Anterior cingulate cortex (tissue), 58 donors: ENCODE measurements at regions not wholly inside any gene's neighbourhood (a gene's known extent, or its start where the extent isn't known, plus 50 kb on each side); places are given as distances from the start of the nearest gene placed in this dataset.
"Not testable (repeated sequence)": the region's sequence is repeated elsewhere in the genome, so short reads cannot be mapped to it uniquely, and the experiment has no call there.

Experiments
- DNase-seq, 58 donors: peaks; one replicate each; lab custom pipeline; 2025; lab: John Stamatoyannopoulos, UW

DNA sequence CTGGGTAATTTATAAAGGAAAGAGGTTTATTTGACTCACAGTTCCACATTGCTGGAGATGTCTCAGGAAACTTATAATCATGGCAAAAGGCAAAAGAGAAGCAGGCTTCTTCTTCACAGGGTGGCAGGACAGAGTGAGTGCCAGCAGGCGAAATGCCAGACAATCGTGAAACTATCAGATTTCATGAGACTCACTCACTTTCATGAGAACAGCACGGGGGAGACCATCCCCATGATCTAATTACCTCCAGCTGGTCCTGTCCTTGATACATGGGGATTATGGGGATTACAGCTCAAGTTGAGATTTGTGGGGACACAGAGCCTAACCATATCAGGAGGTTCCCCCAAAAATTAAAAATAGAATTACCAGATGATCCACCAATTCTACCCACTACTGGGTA is 675.5 kb upstream of the SLC8A1 start:
- no peak for DNase-seq

DNA sequence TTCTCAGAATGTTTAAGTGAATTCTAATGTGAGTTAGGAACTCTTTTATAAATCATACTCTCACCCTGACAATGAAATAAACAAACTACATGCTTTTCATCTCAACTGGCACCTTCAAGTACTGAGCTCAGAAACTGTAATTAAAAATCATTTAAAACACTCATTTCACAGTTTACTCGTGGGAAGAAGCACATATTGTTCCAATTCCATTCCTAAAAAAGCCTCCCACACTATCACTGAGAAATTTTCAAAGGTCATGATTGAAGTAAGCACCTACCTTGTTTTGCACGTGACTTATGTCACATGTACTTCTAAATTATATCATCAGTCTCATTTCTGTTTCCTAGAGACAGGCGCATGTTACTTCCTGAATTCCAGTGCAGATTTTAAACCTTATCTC is 678.1 kb upstream of the SLC8A1 start:
- no peak for DNase-seq

DNA sequence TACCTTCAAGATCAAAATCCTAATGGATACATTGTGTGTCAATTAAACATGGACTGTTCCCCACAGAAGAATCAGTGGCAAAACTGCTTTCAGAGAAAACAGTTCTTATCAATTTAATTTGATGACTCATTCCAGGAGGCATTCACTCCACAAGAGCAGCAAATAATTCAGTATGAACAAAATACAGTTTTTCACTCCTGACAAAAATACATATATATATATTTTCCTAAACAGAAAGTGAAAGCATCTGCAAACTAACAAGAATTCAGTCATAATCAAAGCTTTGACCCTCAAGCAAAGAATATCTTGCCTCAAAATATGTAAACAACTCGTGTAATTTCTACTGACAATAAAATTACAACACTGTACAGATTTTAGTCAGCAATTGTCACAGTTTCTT is 685.1 kb upstream of the SLC8A1 start:
- DNase-seq = no peak

DNA sequence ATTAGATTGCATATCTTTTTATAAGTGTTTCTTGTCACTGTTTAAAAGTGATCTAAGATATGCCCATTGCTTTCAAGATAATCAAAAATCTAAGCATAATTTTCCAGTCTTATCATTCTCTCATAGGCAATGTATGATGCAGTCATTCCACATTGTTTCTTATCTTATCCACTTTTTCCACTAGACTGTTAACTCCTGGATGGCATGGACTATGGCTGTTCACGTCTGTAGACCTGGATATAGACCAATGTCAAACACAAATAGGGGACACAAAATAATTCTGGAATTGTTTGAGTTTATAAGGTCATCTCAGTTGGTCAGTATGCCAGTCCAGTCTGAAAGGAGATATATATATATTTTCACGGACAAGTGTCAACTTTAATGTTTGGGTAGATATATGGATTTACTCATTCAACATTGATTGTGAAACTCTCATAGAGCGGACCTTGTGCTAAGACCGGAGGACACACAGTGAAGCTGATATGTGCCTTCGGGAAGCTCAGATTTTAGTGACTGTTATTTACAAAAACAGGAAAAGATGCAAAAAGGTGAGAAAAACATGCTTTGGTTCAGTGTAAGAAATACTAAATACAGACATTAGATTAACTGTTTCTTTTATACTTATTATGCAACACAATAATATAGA is 689.4 kb upstream of the SLC8A1 start:
- no peak for DNase-seq

DNA sequence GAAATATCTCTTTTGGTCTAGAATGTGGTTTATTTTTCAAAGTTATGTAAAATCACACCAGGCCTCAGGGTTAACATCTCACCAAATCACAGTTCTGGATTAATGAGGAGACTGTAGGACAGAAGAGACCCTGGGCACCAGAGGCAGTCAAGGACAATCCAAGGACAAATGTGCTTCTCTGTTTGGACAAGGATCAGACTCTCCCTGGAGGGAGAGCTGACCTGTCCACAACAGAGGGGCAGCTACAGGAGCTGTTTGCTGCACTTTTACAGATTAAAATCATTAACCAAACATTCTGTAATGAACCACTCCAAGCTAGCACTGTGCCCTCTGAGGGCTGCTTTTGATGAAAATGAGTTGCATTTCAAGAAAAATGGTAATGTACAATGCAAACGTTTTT is 690.6 kb upstream of the SLC8A1 start:
- DNase-seq = no peak

DNA sequence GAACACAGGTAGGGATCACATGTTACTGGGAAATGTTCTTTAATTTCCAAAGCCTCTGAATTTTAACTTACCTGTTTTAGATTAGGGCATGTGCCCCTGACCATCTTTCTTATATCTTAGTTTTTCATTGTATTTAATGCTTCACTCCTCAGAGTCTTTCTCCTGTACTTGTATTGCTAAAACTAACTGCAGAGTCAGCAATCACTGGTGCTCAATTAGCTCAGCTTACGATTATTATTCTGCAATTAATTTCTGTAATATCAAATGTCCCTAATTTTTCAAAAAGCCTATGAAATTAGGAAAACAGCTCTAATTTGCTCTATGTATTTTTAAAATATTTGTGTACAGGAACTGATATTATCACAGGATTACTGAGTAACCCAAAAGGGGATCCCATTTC is 693.2 kb upstream of the SLC8A1 start:
- no peak for DNase-seq

DNA sequence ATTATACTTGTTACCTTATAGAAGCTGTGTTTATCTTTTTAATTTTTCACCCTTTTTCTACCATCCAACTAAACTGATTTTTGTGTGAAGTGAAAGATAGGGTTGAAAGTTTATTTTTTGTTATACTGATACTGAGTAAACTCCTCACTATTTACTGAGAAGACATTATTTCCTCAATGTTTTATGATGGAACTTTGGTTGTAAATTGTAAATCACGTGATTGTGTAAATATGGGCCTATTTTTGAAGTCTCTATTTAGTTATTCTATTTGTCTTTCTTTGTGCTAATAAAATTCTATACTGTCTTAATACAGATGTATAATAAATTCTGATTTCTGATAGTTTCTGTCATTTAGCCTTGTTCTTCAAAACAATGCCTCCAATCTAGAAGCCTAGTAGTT is 697.2 kb upstream of the SLC8A1 start:
- no peak for DNase-seq

DNA sequence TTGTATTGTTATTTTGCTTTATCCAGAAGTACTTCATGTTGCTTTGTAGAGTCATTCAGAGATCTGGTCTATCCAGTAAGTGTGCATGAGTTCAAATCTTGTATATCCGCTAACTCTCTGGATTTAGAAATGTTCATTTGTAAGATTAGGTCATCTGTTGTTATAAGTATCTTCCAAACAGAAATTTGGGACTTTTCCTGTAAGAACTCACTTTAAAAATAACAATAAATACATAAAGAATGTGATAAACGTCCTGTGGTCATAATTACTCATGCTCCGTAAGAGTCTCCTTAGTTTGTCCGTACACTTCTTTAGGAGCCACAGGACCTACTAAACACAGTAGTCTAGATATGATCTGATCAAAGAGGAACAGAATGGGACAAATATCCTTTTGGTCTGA is 699.9 kb upstream of the SLC8A1 start:
- no peak for DNase-seq

DNA sequence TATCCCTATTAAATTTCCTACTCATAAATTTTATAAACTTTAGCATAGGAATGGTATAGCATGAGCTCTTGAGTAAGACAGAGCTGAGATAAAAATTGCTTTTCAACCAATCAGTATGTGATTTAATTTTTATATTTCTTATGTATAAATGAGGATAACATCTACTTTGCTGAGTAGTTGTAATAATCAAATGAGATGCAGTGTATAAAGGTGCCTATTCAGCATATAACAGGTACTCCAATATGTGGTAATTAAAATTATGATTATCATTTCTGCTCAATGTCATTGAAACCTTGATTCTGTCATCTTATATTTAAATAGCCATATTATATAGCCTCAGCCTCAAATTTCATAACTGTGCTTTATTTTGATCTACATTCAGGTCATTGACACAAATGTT is 700.4 kb upstream of the SLC8A1 start:
- no peak for DNase-seq

DNA sequence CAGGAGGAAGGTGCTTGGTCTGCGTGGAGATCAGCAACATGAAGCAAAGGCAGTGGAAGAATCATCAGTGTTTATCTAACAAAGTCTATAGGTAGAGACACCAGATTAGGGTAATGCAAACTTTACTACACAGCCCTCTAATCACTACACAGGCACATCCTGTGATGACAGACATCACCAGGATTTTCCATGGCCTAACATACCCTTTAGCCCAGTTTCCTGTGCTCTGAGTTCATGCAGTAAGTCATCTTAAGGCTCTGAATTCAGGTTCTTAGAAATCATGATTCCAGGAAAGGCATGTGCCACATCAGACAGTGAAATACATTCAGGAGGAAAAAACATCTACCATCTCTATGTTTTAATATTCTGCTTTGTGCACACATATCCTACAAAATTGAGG is 708.5 kb upstream of the SLC8A1 start:
- no peak for DNase-seq

DNA sequence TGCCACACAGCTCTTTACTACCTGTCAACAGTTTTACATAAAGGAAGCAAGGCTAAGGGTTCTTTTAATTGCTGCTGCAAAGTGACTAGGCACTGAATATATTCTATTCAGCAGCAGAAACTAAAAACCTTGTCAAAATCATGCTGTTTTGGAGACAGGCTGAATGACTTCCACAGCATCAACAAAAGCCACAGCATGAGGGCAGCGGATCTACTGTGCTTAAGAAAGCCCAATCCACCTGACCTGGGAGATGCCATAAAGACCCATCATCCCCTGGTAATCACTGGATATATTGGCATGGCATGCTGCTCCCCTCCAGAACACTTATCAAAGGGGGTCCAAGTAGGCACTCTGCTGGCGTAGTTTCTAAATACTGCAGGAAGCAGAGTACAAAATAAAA is 715.1 kb upstream of the SLC8A1 start:
- DNase-seq = no peak

DNA sequence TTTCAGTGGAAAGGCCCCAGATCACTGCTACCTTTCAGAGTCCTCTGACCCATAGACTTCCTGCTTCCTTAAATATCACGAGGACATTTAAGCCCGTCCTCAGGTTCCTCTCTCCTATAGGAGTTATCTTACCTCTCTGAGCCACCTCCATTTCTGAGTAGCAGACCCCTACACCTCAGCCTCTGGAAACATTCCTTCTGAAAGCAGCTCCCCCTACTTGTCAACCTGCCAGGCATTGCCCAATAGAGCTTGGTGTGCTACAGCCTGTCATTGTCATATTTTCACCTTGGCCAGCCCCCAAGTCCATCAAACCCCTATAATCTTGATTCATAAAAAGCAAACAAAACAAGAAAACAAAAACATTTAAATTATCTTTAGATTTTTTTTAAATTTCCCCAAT is 717.9 kb upstream of the SLC8A1 start:
- no peak for DNase-seq

DNA sequence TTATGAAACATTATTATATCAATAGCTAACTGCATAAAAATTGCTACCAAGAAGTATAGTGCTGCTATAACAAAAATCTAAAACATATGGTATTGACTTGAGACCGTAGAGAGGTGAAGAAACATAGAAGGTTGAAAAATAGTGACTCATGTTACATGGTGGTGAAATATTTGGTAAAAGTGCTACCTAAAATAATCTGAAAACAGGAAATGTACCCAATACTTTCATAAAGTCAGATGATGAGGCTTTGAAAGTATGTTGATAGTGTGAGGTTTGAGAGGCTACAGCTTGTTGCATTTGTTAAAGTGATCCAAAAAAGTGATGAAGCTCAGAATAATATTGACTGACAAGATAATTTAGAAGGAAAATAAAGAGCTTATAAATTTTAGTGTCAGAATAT is 718.7 kb upstream of the SLC8A1 start:
- no peak for DNase-seq

DNA sequence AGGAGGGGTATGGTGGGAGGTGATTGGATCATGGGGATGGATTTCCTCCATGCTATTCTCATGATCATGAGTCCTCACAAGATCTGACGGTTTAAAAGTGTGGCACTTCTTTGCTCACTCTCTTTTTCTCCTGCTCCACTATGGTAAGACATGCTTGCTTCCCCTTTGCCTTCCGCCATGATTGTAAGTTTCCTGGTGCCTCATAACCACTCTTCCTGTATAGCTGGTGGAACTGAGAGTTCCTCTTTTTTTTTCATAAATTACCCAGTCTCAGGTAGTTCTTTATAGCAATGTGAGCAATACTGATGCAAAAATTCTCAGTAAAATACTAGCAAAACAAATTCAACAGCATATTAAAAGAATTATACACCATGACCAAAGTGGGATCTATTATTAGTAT is 728.5 kb upstream of the SLC8A1 start:
- DNase-seq = no peak

DNA sequence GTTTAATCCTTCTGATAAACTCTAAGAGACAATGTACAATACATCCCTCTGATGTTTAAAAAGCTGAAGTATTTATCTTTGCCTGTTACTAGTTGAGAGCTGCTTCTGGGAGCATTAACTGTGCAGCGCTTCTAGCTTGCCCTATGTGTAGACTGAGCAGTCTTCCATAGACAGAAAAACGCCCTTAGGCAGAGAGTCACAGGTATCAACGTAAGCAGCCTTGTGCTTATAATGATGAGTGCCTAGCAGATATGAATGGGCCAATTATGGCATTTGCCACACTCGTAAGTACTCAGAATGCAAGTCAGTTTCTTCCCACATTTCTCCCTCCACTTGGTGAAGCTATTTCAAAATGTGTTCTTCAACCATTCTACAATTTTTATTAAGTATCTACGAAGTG is 731.1 kb upstream of the SLC8A1 start:
- DNase-seq = no peak

DNA sequence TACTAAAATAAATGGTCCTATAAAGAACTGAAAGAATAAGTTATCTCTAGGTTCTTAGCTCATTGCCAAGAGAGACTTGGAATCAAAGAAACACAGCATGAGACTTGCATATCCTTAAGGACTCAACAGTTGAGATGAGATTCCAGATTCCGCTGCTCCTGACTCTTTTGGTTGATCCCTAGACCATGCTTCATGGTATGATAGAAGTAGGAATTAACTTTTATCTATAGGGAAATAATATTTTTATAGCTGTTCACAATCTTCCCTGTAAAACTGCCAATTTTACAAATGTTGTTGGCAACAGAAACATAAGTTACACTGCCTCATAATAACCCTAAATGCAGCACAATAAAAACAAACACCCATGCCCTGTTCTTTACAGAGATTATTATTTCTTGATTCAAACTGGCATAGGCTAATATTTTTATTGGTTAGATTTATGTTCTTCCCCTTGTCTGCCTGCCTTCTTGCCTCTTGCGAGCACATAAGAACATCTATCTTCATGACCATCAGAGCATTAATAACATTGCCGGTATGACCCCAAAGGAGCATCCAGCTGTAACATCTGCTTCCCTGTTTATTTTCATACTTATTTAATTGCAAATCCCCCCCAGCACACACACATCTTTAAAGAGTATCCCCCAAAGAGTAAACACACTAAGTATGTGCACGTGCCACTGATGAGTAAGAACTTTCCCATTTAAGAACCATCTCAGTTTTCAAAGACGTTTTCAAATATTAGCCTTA is 735.7 kb upstream of the SLC8A1 start:
- DNase-seq = no peak

DNA sequence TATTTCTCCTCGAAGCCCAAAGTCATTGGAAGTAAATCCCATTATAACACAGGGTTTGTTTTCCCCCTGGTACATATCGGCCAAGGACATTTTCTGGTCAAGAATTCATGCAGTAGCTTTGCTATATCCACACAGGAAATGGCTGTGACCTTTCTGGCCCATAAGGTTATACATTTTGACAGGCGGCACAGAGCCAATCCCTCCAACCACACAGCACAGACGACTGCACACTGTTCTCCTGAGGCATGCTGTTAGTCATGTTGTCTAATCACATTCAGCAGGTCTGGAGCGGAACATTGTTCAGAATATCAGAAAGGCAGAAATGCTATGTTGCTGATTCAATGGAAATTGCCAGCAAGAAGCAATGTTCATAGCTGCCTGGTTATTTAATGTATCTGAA is 742.3 kb upstream of the SLC8A1 start:
- no peak for DNase-seq

DNA sequence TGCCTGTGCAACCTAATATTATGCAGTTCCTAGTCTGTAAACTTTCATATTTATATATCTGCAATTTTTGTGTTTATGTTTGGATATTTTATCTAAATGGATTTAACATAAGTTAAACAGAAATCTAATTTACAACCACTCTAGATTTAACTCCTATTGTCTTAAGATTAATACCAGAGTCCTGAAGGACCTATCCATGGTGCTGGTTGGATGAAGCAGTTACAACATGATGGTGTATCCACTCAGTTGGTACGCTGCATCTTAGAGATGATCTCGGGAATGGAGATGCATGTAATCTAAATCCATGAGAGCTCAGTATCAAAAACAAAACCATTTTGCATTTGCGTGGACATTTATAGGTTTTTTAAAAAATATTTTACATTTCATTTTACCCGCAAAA is 745.9 kb upstream of the SLC8A1 start:
- no peak for DNase-seq

DNA sequence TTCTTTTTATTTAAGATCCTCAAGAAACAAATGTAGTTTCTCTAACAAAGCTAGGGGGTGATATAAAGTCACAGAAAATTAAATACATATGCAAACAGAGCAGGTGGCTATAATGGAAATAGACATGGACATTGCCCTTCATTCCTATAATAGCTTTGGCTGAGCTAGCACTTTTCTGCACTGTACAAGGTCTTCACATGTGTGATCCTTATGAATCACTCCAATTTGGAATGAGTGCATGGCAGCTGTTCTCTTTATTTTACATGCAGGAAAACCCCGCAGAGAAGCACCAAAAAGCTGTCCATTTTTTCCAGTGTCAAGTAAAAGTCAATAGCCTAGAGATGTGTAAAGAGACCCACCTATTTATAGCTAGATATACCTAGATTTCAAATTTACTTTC is 747.4 kb upstream of the SLC8A1 start:
- no peak for DNase-seq

DNA sequence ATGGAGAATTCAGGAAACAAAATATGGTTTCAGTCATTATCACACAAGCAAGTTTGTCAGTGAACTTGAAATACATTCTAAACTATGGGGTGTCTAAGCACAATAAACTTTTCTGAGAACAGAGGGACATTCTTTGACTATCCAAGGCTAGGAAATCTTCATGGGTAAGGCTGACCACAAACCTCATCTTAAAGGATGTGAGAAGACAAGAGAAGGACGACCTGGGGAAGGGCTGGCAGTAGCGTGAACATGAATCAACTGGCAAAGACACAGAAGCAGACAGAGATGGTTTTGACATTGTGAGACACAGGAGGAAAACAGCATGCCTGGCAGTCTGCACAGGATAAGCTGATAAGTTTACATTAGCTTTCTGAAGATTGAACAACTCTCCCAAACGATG is 752.4 kb upstream of the SLC8A1 start:
- DNase-seq = no peak

DNA sequence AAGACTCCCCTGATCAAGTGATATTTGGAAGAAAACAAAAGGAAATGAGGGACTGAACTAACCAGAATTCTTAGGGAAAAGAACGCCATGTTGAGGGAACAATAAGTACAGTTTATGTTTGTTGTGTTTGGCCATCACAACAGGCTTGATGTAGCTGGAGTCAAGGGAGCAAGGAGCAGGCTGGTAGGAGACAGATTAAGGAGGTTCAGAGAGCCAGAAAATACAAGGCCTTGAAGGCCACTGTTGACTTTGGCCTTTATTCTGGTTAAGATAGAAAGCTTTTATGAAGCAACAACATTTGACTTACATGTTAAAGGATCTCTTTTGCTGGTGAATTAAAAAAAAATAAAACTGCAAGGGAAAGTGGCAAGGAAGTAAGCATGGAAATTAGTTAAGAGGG is 754.1 kb upstream of the SLC8A1 start:
- DNase-seq = no peak

DNA sequence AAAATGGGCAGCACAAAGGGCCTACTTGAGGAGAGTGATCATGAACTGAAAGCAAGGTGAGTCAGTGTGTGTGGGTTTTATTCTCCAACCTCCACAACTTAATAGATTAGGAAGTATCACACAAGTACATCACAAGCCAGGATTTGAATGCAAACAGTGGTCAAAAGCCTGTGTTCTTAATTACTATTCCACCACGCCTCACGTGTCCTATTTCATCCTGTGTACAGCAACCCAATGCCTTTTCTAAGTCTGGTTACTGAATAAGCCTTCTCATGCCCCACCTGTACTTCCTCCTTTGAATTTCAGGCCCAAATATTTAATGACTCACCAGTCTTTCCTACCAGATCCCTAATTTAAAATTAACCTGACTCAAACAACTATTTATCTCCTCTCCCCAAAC is 755.7 kb upstream of the SLC8A1 start:
- no peak for DNase-seq

DNA sequence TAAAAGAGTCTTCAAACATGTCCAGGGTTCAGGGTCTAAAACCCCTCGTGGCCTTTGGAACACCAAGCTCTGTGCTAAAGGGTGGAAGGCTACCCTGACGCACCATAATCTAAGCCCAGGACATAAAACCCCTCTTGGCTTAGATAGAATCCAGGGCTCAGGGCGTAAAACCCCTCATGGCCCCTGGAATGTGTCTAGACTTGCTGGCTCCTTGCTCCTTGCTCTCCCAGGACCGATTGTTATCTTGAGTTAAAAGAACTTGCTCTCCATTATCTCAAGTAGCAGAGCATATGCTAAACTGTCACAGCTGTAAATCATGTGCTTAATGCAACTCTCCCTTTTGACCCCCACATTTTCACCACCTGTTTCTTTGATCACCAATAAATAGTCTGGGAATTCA is 758.1 kb upstream of the SLC8A1 start:
- not testable (repeated sequence) for DNase-seq
